ENCODE measurements at regions not wholly inside any gene's neighbourhood (a gene's known extent, or its start where the extent isn't known, plus 50 kb on each side); places are given as distances from the start of the nearest gene placed in this dataset.

- TF ChIP-seq REST (IDR thresholded peaks at IDR 0.05; ENCODE audit: insufficient replicate concordance, low read depth) (no peak), CTCF (IDR thresholded peaks at IDR 0.05; ENCODE audit: insufficient read depth, low read length) (no peak), POLR2AphosphoS5 (IDR thresholded peaks at IDR 0.05; ENCODE audit: low read depth) (no peak), GABPA (IDR thresholded peaks at IDR 0.05; ENCODE audit: low read depth) (no peak), SPI1 (IDR thresholded peaks at IDR 0.05; ENCODE audit: borderline replicate concordance, low read depth) (no peak)
These were observed 197.8 kb downstream of the AUH start for GRCh38 chr9:91163773-91164471.

More at GRCh38 chr9:91163773-91164471, 197.8 kb downstream of the AUH start:
- Histone ChIP-seq H3K27ac (replicated peaks) (peak overlapping the region; percentile 68), H3K27me3 (ENCODE audit: insufficient read depth, poor library complexity, severe bottlenecking) (no peaks in the 10 kb centered on the region), H3K4me3 (replicated peaks; ENCODE audit: insufficient read depth, low read length) (no peak overlapping the region)
- no peak for DNase-seq (ENCODE audit: low read depth in 1 of 2, low spot score in 1 of 2)

All from HL-60 (cell line).